ENCODE measurements at regions not wholly inside any gene's neighbourhood (a gene's known extent, or its start where the extent isn't known, plus 50 kb on each side); places are given as distances from the start of the nearest gene placed in this dataset.

GRCh38 chrX:973010-973632, 239.3 kb downstream of the CRLF2 start:
- Histone ChIP-seq H3K4me3 (no peak overlapping the region), H3K27ac (no peak overlapping the region), H3K9me3 (peaks cover 0 to 15% (median 0%) of the 10 kb centered on the region in 3 donors), H3K36me3 (no peaks in the 10 kb centered on the region), H3K27me3 (peaks cover 35% of the 10 kb centered on the region), H3K4me1 (no peaks in the 10 kb centered on the region)
- ATAC-seq: no peak
- no peak for TF ChIP-seq POLR2AphosphoS5 (IDR thresholded peaks at IDR 0.05)
- no peak for TF ChIP-seq CTCF (IDR thresholded peaks at IDR 0.05)
- no peak for TF ChIP-seq POLR2A (IDR thresholded peaks at IDR 0.05)
- TF ChIP-seq EP300 (IDR thresholded peaks at IDR 0.05): no peak
- 44 to 57% methylated on average over 14 to 15 of the region's 23 CpGs for WGBS, 2 donors (ENCODE audit: low coverage in 1 of 2)

GRCh38 chrX:968148-968965, 244.1 kb downstream of the CRLF2 start:
- Histone ChIP-seq H3K4me1 (no peaks in the 10 kb centered on the region), H3K4me3 (no peak overlapping the region), H3K27me3 (peaks cover 54% of the 10 kb centered on the region), H3K27ac (no peak overlapping the region), H3K36me3 (no peaks in the 10 kb centered on the region), H3K9me3 (peaks cover 0 to 4% (median 0%) of the 10 kb centered on the region in 3 donors)
- 57 to 59% methylated on average over 11 to 13 of the region's 13 CpGs for WGBS, 2 donors (ENCODE audit: low coverage in 1 of 2)
- no peak for ATAC-seq
- no peak for TF ChIP-seq POLR2AphosphoS5 (IDR thresholded peaks at IDR 0.05)
- TF ChIP-seq EP300 (IDR thresholded peaks at IDR 0.05): no peak
- no peak for TF ChIP-seq POLR2A (IDR thresholded peaks at IDR 0.05)
- no peak for TF ChIP-seq CTCF (IDR thresholded peaks at IDR 0.05)

- 71% methylated on average over 10 of the region's 19 CpGs; no CpG with 5 or more reads in 1 of the 2 donors for WGBS, 2 donors (ENCODE audit: low coverage in 1 of 2)
Observed at GRCh38 chrX:966396-967070, 245.9 kb downstream of the CRLF2 start.

GRCh38 chrX:964831-965416, 247.5 kb downstream of the CRLF2 start:
- Histone ChIP-seq H3K36me3 (no peaks in the 10 kb centered on the region), H3K9me3 (no peaks in the 10 kb centered on the region), H3K27me3 (peaks cover 54% of the 10 kb centered on the region), H3K4me1 (no peaks in the 10 kb centered on the region), H3K27ac (no peak overlapping the region), H3K4me3 (no peak overlapping the region)
- TF ChIP-seq EP300 (IDR thresholded peaks at IDR 0.05): no peak
- no peak for TF ChIP-seq POLR2AphosphoS5 (IDR thresholded peaks at IDR 0.05)
- TF ChIP-seq POLR2A (IDR thresholded peaks at IDR 0.05): no peak
- no peak for TF ChIP-seq CTCF (IDR thresholded peaks at IDR 0.05)
- WGBS, 2 donors (ENCODE audit: low coverage in 1 of 2): 20 to 24% methylated on average over 7 to 10 of the region's 10 CpGs
- no peak for ATAC-seq

More at GRCh38 chrX:966396-967070, 245.9 kb downstream of the CRLF2 start:
- Histone ChIP-seq H3K27ac (no peak overlapping the region), H3K4me3 (no peak overlapping the region), H3K36me3 (no peaks in the 10 kb centered on the region), H3K4me1 (no peaks in the 10 kb centered on the region), H3K9me3 (no peaks in the 10 kb centered on the region), H3K27me3 (peaks cover 48% of the 10 kb centered on the region)
- TF ChIP-seq POLR2A (IDR thresholded peaks at IDR 0.05): no peak
- no peak for TF ChIP-seq CTCF (IDR thresholded peaks at IDR 0.05)
- no peak for ATAC-seq

Data from gastroesophageal sphincter (tissue), 4 donors.